Ascending aorta (tissue), 2 donors: ENCODE measurements at regions not wholly inside any gene's neighbourhood (a gene's known extent, or its start where the extent isn't known, plus 50 kb on each side); places are given as distances from the start of the nearest gene placed in this dataset.
"Not testable (repeated sequence)": the region's sequence is repeated elsewhere in the genome, so short reads cannot be mapped to it uniquely, and the experiment has no call there.

Experiments used
- DNase-seq, 2 donors: peaks; one replicate each; pipeline ENCODE4 v3.0.0-alpha.2; 2019; ENCODE audit warnings: low spot score in 2 of 2
- H3K27ac ChIP-seq, 2 donors: fragments of 200-600 bp; sonication (generic); one replicate each; pipeline ENCODE4 v1.5.1; 2016 to 2017; ENCODE audit warnings: mild to moderate bottlenecking in 1 of 2
- H3K27me3 ChIP-seq: fragments of 200-600 bp; sonication (generic); one replicate; pipeline ENCODE4 v1.5.1; 2017
- H3K36me3 ChIP-seq, 2 donors: fragments of 200-600 bp; sonication (generic); one replicate each; pipeline ENCODE4 v1.5.1; 2016
- H3K4me1 ChIP-seq, 2 donors: fragments of 200-600 bp; sonication (generic); one replicate each; pipeline ENCODE4 v1.5.1; 2016 to 2017; ENCODE audit warnings: mild to moderate bottlenecking in 1 of 2
- H3K4me3 ChIP-seq, 2 donors: fragments of 200-600 bp; sonication (generic); one replicate each; pipeline ENCODE4 v1.5.1; 2016 to 2017; ENCODE audit warnings: mild to moderate bottlenecking in 1 of 2
- H3K9me3 ChIP-seq, 2 donors: fragments of 200-600 bp; sonication (generic); one replicate each; pipeline ENCODE4 v1.5.1; 2016
- CTCF ChIP-seq, 3 experiments: fragments of 200-600 bp in 2 of 3; fragments of 450-650 bp in 1 of 3; sonication (generic) in 2 of 3; IDR thresholded peaks; one replicate each; pipeline ENCODE4 v1.5.1; 2016 to 2019; ENCODE audit warnings: antibody characterized with exemption in 3 of 3, mild to moderate bottlenecking in 1 of 3, moderate library complexity in 1 of 3
- intact Hi-C: fragments of 100-400 bp; cut with DNase I; formaldehyde crosslinking; loops from one replicate; pipeline ENCODE4 v1.15.1; 2023

DNA sequence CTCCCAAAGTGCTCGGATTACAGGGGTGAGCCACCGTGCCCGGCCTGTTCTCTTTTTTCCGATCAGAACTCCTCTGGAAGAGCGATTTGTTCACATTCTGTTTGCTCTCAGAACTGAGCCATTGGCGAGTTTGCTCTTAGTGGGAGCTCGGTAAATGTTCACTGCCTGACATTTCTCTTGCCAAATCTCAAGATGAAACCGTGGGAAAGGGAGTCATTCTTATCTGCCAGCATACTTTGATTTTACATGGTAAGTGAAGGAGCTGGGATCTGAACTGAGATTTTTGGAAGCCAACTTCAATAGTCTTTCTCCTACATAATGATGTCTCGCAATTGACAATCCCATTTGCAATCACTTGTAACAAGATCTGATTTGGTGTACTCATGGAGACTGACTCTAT is 445.8 kb upstream of the ISX start:
- Histone ChIP-seq H3K27ac (no peak overlapping the region), H3K36me3 (no peaks in the 10 kb centered on the region), H3K9me3 (no peaks in the 10 kb centered on the region), H3K4me3 (no peak overlapping the region), H3K27me3 (no peaks in the 10 kb centered on the region), H3K4me1 (no peaks in the 10 kb centered on the region)
- no peak for DNase-seq
- no peak for TF ChIP-seq CTCF (IDR thresholded peaks at IDR 0.05)
- intact Hi-C loops = no loop called here

DNA sequence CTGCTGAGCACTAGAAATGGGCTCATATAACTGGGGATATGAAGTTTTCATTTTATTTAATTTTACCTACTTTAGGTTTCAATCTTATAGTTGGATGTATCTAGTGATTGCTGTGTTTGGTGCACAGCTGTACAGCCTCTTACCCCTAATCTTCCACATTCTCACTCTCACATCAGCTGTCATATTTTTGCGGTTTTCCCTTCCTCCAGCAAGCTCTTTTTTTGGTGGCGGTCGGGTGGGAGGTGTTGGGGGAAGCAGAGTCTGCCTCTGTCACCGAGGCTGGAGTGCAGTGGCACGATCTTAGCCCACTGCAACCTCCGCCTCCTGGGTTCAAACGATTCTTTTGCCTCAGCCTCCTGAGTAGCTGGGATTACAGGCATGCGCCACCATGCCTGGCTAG is 445.1 kb upstream of the ISX start:
- no peak for DNase-seq
- H3K27me3 ChIP-seq = no peaks in the 10 kb centered on the region
- H3K36me3 ChIP-seq = no peaks in the 10 kb centered on the region
- no peak overlapping the region for H3K27ac ChIP-seq
- H3K9me3 ChIP-seq = no peaks in the 10 kb centered on the region
- H3K4me3 ChIP-seq = no peak overlapping the region
- TF ChIP-seq CTCF (IDR thresholded peaks at IDR 0.05) = no peak
- intact Hi-C loops = no loop called here
- no peaks in the 10 kb centered on the region for H3K4me1 ChIP-seq

- no peak overlapping the region for H3K27ac ChIP-seq
- DNase-seq = no peak
- no peaks in the 10 kb centered on the region for H3K4me1 ChIP-seq
- H3K4me3 ChIP-seq = no peak overlapping the region
- no peaks in the 10 kb centered on the region for H3K27me3 ChIP-seq
- H3K36me3 ChIP-seq = no peaks in the 10 kb centered on the region
- no peak for TF ChIP-seq CTCF (IDR thresholded peaks at IDR 0.05)
- H3K9me3 ChIP-seq = no peaks in the 10 kb centered on the region
- intact Hi-C loops = no loop called here
Observed at GRCh38 chr22:34622602-34623001, 443.4 kb upstream of the ISX start.

DNA sequence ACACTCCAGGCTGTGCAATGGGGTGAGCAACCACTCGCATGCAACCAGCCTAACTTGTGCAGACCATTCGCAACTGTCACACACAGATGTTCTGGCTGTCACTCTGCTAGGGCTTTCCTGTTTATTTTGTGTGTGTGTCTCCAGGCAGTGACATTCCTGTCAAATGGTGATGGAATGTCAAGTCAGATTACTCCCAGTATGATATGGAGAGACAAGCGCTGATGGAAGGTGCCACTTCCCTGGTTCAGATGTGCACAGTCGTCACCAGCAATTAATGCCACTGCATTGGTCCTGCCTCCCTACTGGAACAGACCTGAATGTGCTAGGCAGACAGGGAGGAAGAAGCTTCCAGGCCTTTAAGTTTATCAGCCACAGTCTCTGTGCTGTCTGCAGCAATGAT is 442.4 kb upstream of the ISX start:
- intact Hi-C loops = no loop called here
- H3K9me3 ChIP-seq = no peaks in the 10 kb centered on the region
- H3K27me3 ChIP-seq = no peaks in the 10 kb centered on the region
- DNase-seq = no peak
- H3K27ac ChIP-seq = no peak overlapping the region
- H3K36me3 ChIP-seq = no peaks in the 10 kb centered on the region
- no peak overlapping the region for H3K4me3 ChIP-seq
- no peaks in the 10 kb centered on the region for H3K4me1 ChIP-seq
- no peak for TF ChIP-seq CTCF (IDR thresholded peaks at IDR 0.05)

GRCh38 chr22:34625892-34626291 is 440.1 kb upstream of the ISX start:
- DNase-seq, H3K4me3 ChIP-seq, H3K36me3 ChIP-seq, H3K27ac ChIP-seq, intact Hi-C loops, H3K9me3 ChIP-seq, H3K27me3 ChIP-seq, H3K4me1 ChIP-seq: not testable (repeated sequence)

DNA sequence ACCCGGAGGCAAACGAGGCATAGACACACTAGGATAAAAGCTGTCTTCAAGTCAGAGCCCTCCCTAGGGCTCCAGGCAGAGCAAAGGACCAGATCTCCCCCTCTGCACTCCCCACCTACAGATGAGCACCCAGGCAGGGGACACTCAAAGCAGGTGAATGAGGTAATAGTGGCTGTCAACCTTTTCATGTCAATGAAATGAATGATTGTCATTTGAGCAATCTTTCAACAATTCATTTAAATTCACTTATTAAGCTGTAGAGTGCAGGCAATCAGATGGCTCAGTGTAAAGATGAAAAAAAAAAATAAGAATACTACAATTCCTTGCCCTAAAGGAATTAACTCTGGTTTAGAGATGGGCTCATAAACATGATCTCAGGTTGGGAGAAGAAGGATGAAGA is 427.8 kb upstream of the ISX start:
- H3K4me3 ChIP-seq = no peak overlapping the region
- TF ChIP-seq CTCF (IDR thresholded peaks at IDR 0.05) = no peak
- H3K4me1 ChIP-seq = no peaks in the 10 kb centered on the region
- intact Hi-C loops = no loop called here
- no peaks in the 10 kb centered on the region for H3K36me3 ChIP-seq
- no peaks in the 10 kb centered on the region for H3K9me3 ChIP-seq
- H3K27me3 ChIP-seq = no peaks in the 10 kb centered on the region
- DNase-seq = no peak
- H3K27ac ChIP-seq = no peak overlapping the region
